ENCODE measurements at regions not wholly inside any gene's neighbourhood (a gene's known extent, or its start where the extent isn't known, plus 50 kb on each side); places are given as distances from the start of the nearest gene placed in this dataset.

DNA sequence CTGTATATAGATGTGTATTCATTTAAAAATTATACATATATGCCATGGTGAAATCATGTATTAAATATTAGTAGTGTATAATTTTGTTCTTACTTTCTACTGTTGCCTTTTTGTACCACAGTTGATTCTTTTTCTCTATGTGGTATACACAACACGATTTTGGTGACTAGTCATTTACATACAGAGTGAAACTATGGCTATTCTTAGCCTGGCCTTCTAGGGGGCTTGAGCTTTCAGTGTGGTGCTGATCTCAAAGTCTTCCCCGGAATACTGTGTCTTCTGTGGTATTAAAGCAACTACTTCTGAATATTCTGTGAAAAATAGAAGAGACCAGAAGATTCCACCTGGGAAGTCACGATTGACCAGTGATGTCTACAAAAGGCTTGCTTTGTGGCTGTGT is 301.9 kb downstream of the UTRN start:
- no peak for DNase-seq
- Histone ChIP-seq H3K4me1 (no peaks in the 10 kb centered on the region), H3K27me3 (no peaks in the 10 kb centered on the region), H3K4me3 (no peak overlapping the region), H3K27ac (no peak overlapping the region), H3K9me3 (no peaks in the 10 kb centered on the region), H3K36me3 (ENCODE audit: low read depth, missing control alignments) (no peaks in the 10 kb centered on the region)
- TF ChIP-seq, protein P1, sequence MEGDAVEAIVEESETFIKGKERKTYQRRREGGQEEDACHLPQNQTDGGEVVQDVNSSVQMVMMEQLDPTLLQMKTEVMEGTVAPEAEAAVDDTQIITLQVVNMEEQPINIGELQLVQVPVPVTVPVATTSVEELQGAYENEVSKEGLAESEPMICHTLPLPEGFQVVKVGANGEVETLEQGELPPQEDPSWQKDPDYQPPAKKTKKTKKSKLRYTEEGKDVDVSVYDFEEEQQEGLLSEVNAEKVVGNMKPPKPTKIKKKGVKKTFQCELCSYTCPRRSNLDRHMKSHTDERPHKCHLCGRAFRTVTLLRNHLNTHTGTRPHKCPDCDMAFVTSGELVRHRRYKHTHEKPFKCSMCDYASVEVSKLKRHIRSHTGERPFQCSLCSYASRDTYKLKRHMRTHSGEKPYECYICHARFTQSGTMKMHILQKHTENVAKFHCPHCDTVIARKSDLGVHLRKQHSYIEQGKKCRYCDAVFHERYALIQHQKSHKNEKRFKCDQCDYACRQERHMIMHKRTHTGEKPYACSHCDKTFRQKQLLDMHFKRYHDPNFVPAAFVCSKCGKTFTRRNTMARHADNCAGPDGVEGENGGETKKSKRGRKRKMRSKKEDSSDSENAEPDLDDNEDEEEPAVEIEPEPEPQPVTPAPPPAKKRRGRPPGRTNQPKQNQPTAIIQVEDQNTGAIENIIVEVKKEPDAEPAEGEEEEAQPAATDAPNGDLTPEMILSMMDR (IDR thresholded peaks at IDR 0.05) = no peak
- no peak for TF ChIP-seq POLR2A (IDR thresholded peaks at IDR 0.05)
- intact Hi-C loops (cut with DNase I; ENCODE audit: low total_unique reads) = loop anchor here (10.0 kb wide), 1 partner anchor 628 kb away; no protein-coding TSS in a partner anchor
- 80 to 83% methylated on average over 3 of the region's 3 CpGs for WGBS, 2 donors

DNA sequence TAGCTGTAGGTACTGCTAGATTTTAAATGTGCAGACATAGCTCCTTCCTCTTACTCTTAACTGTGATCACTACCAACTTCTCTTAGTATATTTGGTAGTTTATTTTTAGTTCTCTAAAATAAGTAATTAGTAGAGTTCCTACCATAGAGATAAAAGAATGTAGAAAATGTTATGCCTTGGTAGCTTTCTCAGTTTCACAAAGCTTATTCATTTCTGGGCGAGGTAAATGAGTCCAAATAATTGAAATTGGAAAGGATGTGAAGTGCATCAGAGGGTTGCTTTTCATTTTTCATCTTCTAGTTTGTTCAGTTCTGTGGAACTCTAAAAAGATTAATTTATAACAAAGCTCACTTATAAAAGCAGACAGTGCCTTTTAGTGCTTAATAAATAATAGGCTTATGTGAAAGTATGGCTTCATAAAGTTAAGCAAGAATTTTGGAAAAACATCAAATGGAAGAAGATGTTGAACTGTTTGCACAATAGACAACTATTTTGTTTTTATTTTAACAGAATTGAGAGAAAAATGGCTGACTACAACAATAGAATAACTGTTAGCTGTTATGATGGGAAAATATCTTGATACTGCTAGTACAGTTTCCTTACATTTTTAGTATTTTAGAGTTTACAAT is 303.7 kb downstream of the UTRN start:
- Histone ChIP-seq H3K27me3 (no peaks in the 10 kb centered on the region), H3K9me3 (no peaks in the 10 kb centered on the region), H3K27ac (no peak overlapping the region), H3K36me3 (ENCODE audit: low read depth, missing control alignments) (no peaks in the 10 kb centered on the region), H3K4me1 (no peaks in the 10 kb centered on the region), H3K4me3 (no peak overlapping the region)
- WGBS, 2 donors = 67 to 85% methylated on average over 1 of the region's 1 CpG
- no peak for TF ChIP-seq POLR2A (IDR thresholded peaks at IDR 0.05)
- TF ChIP-seq, protein P1 (IDR thresholded peaks at IDR 0.05) = no peak
- intact Hi-C loops (cut with DNase I; ENCODE audit: low total_unique reads) = loop anchor here (10.0 kb wide), 1 partner anchor 626 kb away; no protein-coding TSS in a partner anchor
- DNase-seq = no peak

DNA sequence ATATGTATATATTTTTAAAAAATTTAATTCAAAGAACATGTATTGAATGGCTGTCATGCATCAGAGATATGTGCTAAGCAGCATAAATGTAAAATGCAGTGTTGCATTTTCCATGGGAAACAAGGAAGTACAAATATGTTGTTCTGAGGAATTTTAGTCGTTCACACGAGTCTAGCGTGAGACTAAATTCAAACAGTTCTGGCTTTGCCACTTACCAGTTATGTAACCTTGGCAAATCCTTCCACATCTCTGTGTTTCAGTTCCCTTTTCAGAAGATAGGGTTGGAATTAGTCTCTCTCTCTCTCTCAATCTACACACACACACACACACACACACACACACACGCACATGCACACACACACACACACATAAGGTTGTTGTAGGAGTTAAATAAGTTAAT is 305.4 kb downstream of the UTRN start:
- Histone ChIP-seq H3K9me3 (no peaks in the 10 kb centered on the region), H3K36me3 (ENCODE audit: low read depth, missing control alignments) (no peaks in the 10 kb centered on the region), H3K4me1 (no peaks in the 10 kb centered on the region), H3K27ac (no peak overlapping the region), H3K27me3 (no peaks in the 10 kb centered on the region), H3K4me3 (no peak overlapping the region)
- no peak for DNase-seq
- TF ChIP-seq POLR2A (IDR thresholded peaks at IDR 0.05) = no peak
- TF ChIP-seq, protein P1 (IDR thresholded peaks at IDR 0.05) = no peak
- intact Hi-C loops (cut with DNase I; ENCODE audit: low total_unique reads) = no loop called here
- WGBS, 2 donors = 81 to 83% methylated on average over 4 of the region's 4 CpGs

DNA sequence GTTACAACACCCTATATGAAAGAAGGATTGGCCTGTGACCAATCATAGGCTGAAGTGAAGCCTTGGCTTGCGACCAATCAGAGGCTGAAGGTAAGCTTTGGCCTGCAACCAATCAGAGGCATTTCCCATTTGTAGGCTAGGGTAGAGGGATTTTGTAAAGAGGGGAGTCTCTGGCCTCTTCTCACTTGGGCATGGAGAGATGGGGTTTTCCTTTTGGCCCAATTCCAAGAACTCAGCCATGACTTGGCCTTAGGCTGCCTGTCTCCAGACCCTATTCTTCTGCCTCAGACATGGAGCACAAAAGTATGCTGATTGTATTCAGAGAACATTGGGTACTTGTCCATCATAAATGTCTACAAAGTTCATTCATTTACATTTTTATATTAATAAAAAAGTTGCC is 308.3 kb downstream of the UTRN start:
- H3K4me3 ChIP-seq = no peak overlapping the region
- DNase-seq = no peak
- no peak overlapping the region for H3K27ac ChIP-seq
- intact Hi-C loops (cut with DNase I; ENCODE audit: low total_unique reads) = no loop called here
- no peaks in the 10 kb centered on the region for H3K4me1 ChIP-seq
- TF ChIP-seq POLR2A (IDR thresholded peaks at IDR 0.05) = no peak
- TF ChIP-seq, protein P1 (IDR thresholded peaks at IDR 0.05) = no peak
- no peaks in the 10 kb centered on the region for H3K9me3 ChIP-seq
- H3K27me3 ChIP-seq = no peaks in the 10 kb centered on the region
- no peaks in the 10 kb centered on the region for H3K36me3 ChIP-seq (ENCODE audit: low read depth, missing control alignments)
- WGBS, 2 donors = 91 to 100% methylated on average over 1 of the region's 1 CpG

DNA sequence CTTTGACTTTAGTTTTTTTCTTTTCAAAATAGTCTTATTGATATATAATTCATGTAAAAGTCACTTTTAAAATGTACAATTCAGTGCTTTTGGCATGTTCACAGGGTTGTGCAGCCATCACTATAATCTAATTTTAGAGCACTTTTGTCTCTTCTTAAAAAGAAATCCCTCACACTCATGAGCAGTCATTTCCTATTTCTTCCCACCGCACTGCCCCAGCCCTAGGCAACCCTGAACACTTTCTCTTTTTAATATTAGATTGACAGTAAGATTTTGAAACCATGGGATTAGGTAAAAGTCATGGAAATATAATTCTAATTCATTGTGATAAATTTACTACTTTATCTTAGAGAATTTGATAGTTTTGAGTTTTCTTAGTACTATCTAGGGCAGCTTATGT is 309.4 kb downstream of the UTRN start:
- intact Hi-C loops (cut with DNase I; ENCODE audit: low total_unique reads) = no loop called here
- Histone ChIP-seq H3K27ac (no peak overlapping the region), H3K36me3 (ENCODE audit: low read depth, missing control alignments) (no peaks in the 10 kb centered on the region), H3K4me3 (no peak overlapping the region), H3K9me3 (no peaks in the 10 kb centered on the region), H3K27me3 (no peaks in the 10 kb centered on the region), H3K4me1 (no peaks in the 10 kb centered on the region)
- no peak for TF ChIP-seq POLR2A (IDR thresholded peaks at IDR 0.05)
- TF ChIP-seq, protein P1 (IDR thresholded peaks at IDR 0.05) = no peak
- DNase-seq = no peak
- WGBS, 2 donors = 83 to 95% methylated on average over 1 of the region's 1 CpG
